Endothelial cell of umbilical vein (primary cell): ENCODE measurements at regions not wholly inside any gene's neighbourhood (a gene's known extent, or its start where the extent isn't known, plus 50 kb on each side); places are given as distances from the start of the nearest gene placed in this dataset.

Experiments used
- BruUV-seq: library from RNA; stranded (reverse); fragments of 400-500 nt; replicated peaks from 2 replicates; lab custom pipeline; 2021; lab: Mats Ljungman, UMichigan
- CTCF ChIA-PET: fragments of 300-600, 350-600 bp; sonication (Branson Sonifier 250); formaldehyde crosslinking; loops from one replicate; lab custom pipeline; 2021; ENCODE audit warnings: antibody characterized with exemption, inconsistent platforms; lab: Charles Lee
- POLR2A ChIA-PET: fragments of 300-600, 350-600 bp; sonication (Branson Sonifier 250); formaldehyde crosslinking; loops from one replicate; lab custom pipeline; 2021; ENCODE audit warnings: antibody characterized with exemption, inconsistent platforms; lab: Charles Lee
- DNase-seq: peaks from one replicate; pipeline ENCODE4 v3.0.0-alpha.2; 2011; ENCODE audit warnings: low read depth, low spot score
- FAIRE-seq: peaks from 2 replicates; lab custom pipeline; 2011; peaks lifted over from hg19 to GRCh38; lab: Jason Lieb, UNC
- H2AFZ ChIP-seq: 2 replicates; pipeline ENCODE4 v1.6.0; 2012; ENCODE audit warnings: low read depth, low read length, control low read depth, inconsistent platforms
- H3K27ac ChIP-seq: 2 replicates; pipeline ENCODE4 v1.5.1; 2011; ENCODE audit warnings: low read depth, mild to moderate bottlenecking, control low read depth, low read length, moderate library complexity; ENCODE audit not compliant: insufficient read depth
- H3K27me3 ChIP-seq, 2 experiments: 2 replicates each; pipeline versions ENCODE4 v1.6.0 to v1.6.1; 2011; ENCODE audit warnings: low read length in 2 of 2, mixed read lengths in 1 of 2; ENCODE audit not compliant: control insufficient read depth in 2 of 2, insufficient read depth in 2 of 2
- H3K36me3 ChIP-seq, 2 experiments: 2 replicates in 1 of 2; 3 replicates in 1 of 2; pipeline ENCODE4 v1.5.1; 2011; ENCODE audit warnings: low read length in 2 of 2, mild to moderate bottlenecking in 1 of 2, moderate library complexity in 1 of 2; ENCODE audit not compliant: control insufficient read depth in 2 of 2, insufficient read depth in 2 of 2; ENCODE audit errors: extremely low read depth in 1 of 2
- H3K4me1 ChIP-seq: 3 replicates; pipeline ENCODE4 v1.5.1; 2011; ENCODE audit warnings: mild to moderate bottlenecking, low read length; ENCODE audit not compliant: control insufficient read depth, insufficient read depth; ENCODE audit errors: extremely low read depth
- H3K4me2 ChIP-seq: 2 replicates; pipeline ENCODE4 v1.6.1; 2011; ENCODE audit warnings: low read length, control low read depth, mixed read lengths; ENCODE audit not compliant: insufficient read depth
- H3K4me3 ChIP-seq, 3 experiments: fragments of 200-600 bp in 1 of 3; sonication (generic), shearing (Covaris generic) in 1 of 3; replicated peaks in 1 of 3; 2 replicates each; pipeline ENCODE4 v1.5.1; 2011 to 2016; ENCODE audit warnings: control low read depth in 3 of 3, low read length in 3 of 3, mild to moderate bottlenecking in 2 of 3, inconsistent platforms in 1 of 3, low read depth in 1 of 3, moderate library complexity in 1 of 3; ENCODE audit not compliant: insufficient read depth in 1 of 3
- H3K79me2 ChIP-seq: 2 replicates; pipeline ENCODE4 v1.6.0; 2012; ENCODE audit warnings: low read length, inconsistent platforms; ENCODE audit not compliant: control insufficient read depth, insufficient read depth
- H3K9ac ChIP-seq: replicated peaks from 2 replicates; pipeline ENCODE3; 2011; ENCODE audit warnings: low read length, control low read depth; ENCODE audit not compliant: insufficient read depth; ENCODE audit errors: extremely low read depth
- H3K9me1 ChIP-seq: replicated peaks from 3 replicates; pipeline ENCODE4 v1.6.0; 2011; ENCODE audit warnings: mild to moderate bottlenecking, low read length; ENCODE audit not compliant: control insufficient read depth, insufficient read depth; ENCODE audit errors: extremely low read depth
- H3K9me3 ChIP-seq: replicated peaks from 2 replicates; pipeline ENCODE4 v1.5.1; 2012; ENCODE audit warnings: low read length, inconsistent platforms; ENCODE audit not compliant: control insufficient read depth, insufficient read depth
- H4K20me1 ChIP-seq: replicated peaks from 2 replicates; pipeline ENCODE3; 2011; ENCODE audit warnings: mild to moderate bottlenecking, low read length; ENCODE audit not compliant: control insufficient read depth, insufficient read depth; ENCODE audit errors: extremely low read depth
- EZH2 ChIP-seq: IDR thresholded peaks from 2 replicates; pipeline ENCODE4 v1.6.1; 2012; ENCODE audit warnings: borderline replicate concordance, low read depth, mild to moderate bottlenecking, moderate library complexity, low read length, inconsistent platforms; ENCODE audit not compliant: severe bottlenecking
- FOS ChIP-seq: IDR thresholded peaks from 2 replicates; pipeline ENCODE4 v1.6.1; 2011; ENCODE audit warnings: mild to moderate bottlenecking, low read length, moderate library complexity, borderline replicate concordance; ENCODE audit not compliant: insufficient read depth
- GATA2 ChIP-seq: IDR thresholded peaks from 2 replicates; pipeline ENCODE4 v1.7.0; 2011; ENCODE audit warnings: low read depth, mild to moderate bottlenecking, moderate library complexity, mixed read lengths, low read length; ENCODE audit not compliant: insufficient read length, insufficient read depth
- JUN ChIP-seq: IDR thresholded peaks from 2 replicates; pipeline ENCODE4 v1.6.1; 2011; ENCODE audit warnings: borderline replicate concordance, low read depth; ENCODE audit not compliant: insufficient read length, insufficient read depth
- MYC ChIP-seq: IDR thresholded peaks from one replicate; pipeline ENCODE4 v1.6.1; 2011; ENCODE audit warnings: mild to moderate bottlenecking, low read depth, low read length
- POLR2A ChIP-seq: IDR thresholded peaks from 2 replicates; pipeline ENCODE4 v1.6.1; 2012; ENCODE audit warnings: low read depth, mild to moderate bottlenecking, control low read depth, low read length
- POLR2AphosphoS5 ChIP-seq: IDR thresholded peaks from 2 replicates; pipeline ENCODE4 v1.6.1; 2012; ENCODE audit warnings: low read depth, mild to moderate bottlenecking, control low read depth, low read length, moderate library complexity; ENCODE audit not compliant: insufficient read depth
- dilution Hi-C: fragments of 300-500 bp; cut with MboI; formaldehyde crosslinking; loops from one replicate; pipeline ENCODE4 v1.15.0; 2019; ENCODE audit warnings: low sequenced_read_pairs; ENCODE audit not compliant: extremely low pct_ligation_motif_present
- intact Hi-C: fragments of 100-400 bp; cut with micrococcal nuclease; formaldehyde crosslinking; loops from one replicate; pipeline ENCODE4 v1.10.0; 2022
- TF ChIP-seq, protein P1 (sequence below): IDR thresholded peaks from 2 replicates; pipeline ENCODE4 v1.6.1; 2011; ENCODE audit not compliant: insufficient read depth, insufficient read length
- TF ChIP-seq, protein P2 (sequence below), 2 donors: IDR thresholded peaks; 1 replicate in 1 of 2; 2 replicates in 1 of 2; pipeline ENCODE4 v1.5.1; 2011; ENCODE audit warnings: low read length in 2 of 2, mild to moderate bottlenecking in 2 of 2, moderate library complexity in 2 of 2, control low read depth in 1 of 2, inconsistent platforms in 1 of 2, low read depth in 1 of 2; ENCODE audit not compliant: insufficient read depth in 1 of 2; ENCODE audit errors: extremely low read depth in 1 of 2

DNA sequence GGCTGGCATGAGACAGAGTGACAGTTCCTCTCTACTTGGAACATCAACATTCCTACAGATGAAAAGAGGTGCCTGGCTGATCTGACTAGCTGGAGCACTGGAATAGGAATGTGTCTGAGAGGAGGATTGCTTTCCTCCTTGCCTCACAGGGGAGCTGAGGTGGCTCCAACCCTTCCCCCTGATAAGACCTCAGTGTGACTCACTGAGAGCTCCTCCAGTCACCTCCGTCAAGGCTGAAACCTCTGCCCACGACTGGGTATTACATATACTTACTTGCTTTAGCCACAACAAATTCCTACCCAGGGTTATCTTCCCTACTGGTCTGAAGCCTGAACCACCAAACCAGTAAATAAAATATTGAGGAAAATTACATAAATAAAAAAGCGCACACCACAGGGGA lies 342.7 kb upstream of the REG3G start:
- dilution Hi-C loops (no loop called here), intact Hi-C loops (no loop called here)
- Histone ChIP-seq H3K27ac (no peak overlapping the region), H3K36me3 (no peaks in the 10 kb centered on the region), H3K4me2 (no peak overlapping the region), H3K9me1 (no peaks in the 10 kb centered on the region), H3K9ac (no peak overlapping the region), H4K20me1 (no peaks in the 10 kb centered on the region), H3K9me3 (peaks cover 2% of the 10 kb centered on the region), H3K4me3 (no peak overlapping the region), H3K79me2 (no peaks in the 10 kb centered on the region), H3K27me3 (no peaks in the 10 kb centered on the region), H2AFZ (no peak overlapping the region), H3K4me1 (no peaks in the 10 kb centered on the region)
- DNase-seq: no peak
- TF ChIP-seq, protein P1, sequence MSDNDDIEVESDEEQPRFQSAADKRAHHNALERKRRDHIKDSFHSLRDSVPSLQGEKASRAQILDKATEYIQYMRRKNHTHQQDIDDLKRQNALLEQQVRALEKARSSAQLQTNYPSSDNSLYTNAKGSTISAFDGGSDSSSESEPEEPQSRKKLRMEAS: no peak
- TF ChIP-seq GATA2 (no peak), POLR2A (no peak), MYC (no peak), FOS (no peak), JUN (no peak), POLR2AphosphoS5 (no peak), EZH2 (no peak)
- TF ChIP-seq, protein P2, sequence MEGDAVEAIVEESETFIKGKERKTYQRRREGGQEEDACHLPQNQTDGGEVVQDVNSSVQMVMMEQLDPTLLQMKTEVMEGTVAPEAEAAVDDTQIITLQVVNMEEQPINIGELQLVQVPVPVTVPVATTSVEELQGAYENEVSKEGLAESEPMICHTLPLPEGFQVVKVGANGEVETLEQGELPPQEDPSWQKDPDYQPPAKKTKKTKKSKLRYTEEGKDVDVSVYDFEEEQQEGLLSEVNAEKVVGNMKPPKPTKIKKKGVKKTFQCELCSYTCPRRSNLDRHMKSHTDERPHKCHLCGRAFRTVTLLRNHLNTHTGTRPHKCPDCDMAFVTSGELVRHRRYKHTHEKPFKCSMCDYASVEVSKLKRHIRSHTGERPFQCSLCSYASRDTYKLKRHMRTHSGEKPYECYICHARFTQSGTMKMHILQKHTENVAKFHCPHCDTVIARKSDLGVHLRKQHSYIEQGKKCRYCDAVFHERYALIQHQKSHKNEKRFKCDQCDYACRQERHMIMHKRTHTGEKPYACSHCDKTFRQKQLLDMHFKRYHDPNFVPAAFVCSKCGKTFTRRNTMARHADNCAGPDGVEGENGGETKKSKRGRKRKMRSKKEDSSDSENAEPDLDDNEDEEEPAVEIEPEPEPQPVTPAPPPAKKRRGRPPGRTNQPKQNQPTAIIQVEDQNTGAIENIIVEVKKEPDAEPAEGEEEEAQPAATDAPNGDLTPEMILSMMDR (IDR thresholded peaks at IDR 0.05; ENCODE audit: extremely low read depth in 1 of 2, insufficient read depth in 1 of 2, low read depth in 1 of 2, low read length in 2 of 2): no peak
- BruUV-seq: no TSS peak
- ChIA-PET POLR2A (no interaction called here), CTCF (no interaction called here)
- FAIRE-seq: no peak
